ENCODE measurements at regions not wholly inside any gene's neighbourhood (a gene's known extent, or its start where the extent isn't known, plus 50 kb on each side); places are given as distances from the start of the nearest gene placed in this dataset.

- Mint-ChIP-seq H3K27me3 (ENCODE audit: low read depth) (no peaks in the 10 kb centered on the region), H3K9me3 (no peaks in the 10 kb centered on the region), H3K4me3 (peak overlapping the region in 1 of 3 experiments; percentile 16), H3K27ac (peak overlapping the region; percentile 82 to 88 (median 87)), H3K36me3 (ENCODE audit: low read depth) (no peaks in the 10 kb centered on the region), H3K4me1 (peaks cover 35% of the 10 kb centered on the region)
- TF ChIP-seq CTCF (IDR thresholded peaks at IDR 0.05; ENCODE audit: unreplicated experiment in 3 of 3), result no peak
Measured at GRCh38 chr13:73141292-73141771, 82.5 kb downstream of the KLF5 start.

- Mint-ChIP-seq H3K9me3 (no peaks in the 10 kb centered on the region), H3K4me1 (peaks cover 35% of the 10 kb centered on the region), H3K27ac (peak overlapping the region; percentile 82 to 88 (median 87)), H3K27me3 (ENCODE audit: low read depth) (no peaks in the 10 kb centered on the region), H3K4me3 (no peak overlapping the region), H3K36me3 (ENCODE audit: low read depth) (no peaks in the 10 kb centered on the region)
- no peak for TF ChIP-seq CTCF (IDR thresholded peaks at IDR 0.05; ENCODE audit: unreplicated experiment in 3 of 3)
Measured at GRCh38 chr13:73140801-73141200, 82.0 kb downstream of the KLF5 start.

GRCh38 chr13:73138638-73139491 is 80.1 kb downstream of the KLF5 start:
- no peaks in the 10 kb centered on the region for H3K27me3 Mint-ChIP-seq (ENCODE audit: low read depth)
- no peaks in the 10 kb centered on the region for H3K36me3 Mint-ChIP-seq (ENCODE audit: low read depth)
- H3K9me3 Mint-ChIP-seq, result peaks cover 3% of the 10 kb centered on the region
- H3K4me1 Mint-ChIP-seq, result peaks cover 30% of the 10 kb centered on the region
- no peak for TF ChIP-seq CTCF (IDR thresholded peaks at IDR 0.05; ENCODE audit: unreplicated experiment in 3 of 3)
- no peak overlapping the region for H3K4me3 Mint-ChIP-seq
- peak overlapping the region; percentile 1 to 87 (median 30) for H3K27ac Mint-ChIP-seq

- H3K4me1 Mint-ChIP-seq, result peaks cover 30% of the 10 kb centered on the region
- H3K4me3 Mint-ChIP-seq, result no peak overlapping the region
- H3K27ac Mint-ChIP-seq, result peak overlapping the region in 1 of 3 experiments; percentile 87
- H3K36me3 Mint-ChIP-seq (ENCODE audit: low read depth), result no peaks in the 10 kb centered on the region
- H3K9me3 Mint-ChIP-seq, result peaks cover 3% of the 10 kb centered on the region
- TF ChIP-seq CTCF (IDR thresholded peaks at IDR 0.05; ENCODE audit: unreplicated experiment in 3 of 3), result no peak
- H3K27me3 Mint-ChIP-seq (ENCODE audit: low read depth), result peaks cover 3% of the 10 kb centered on the region
Measured at GRCh38 chr13:73138276-73138637, 79.5 kb downstream of the KLF5 start.

- H3K36me3 Mint-ChIP-seq (ENCODE audit: low read depth), result no peaks in the 10 kb centered on the region
- no peak for TF ChIP-seq CTCF (IDR thresholded peaks at IDR 0.05; ENCODE audit: unreplicated experiment in 3 of 3)
- H3K4me3 Mint-ChIP-seq, result no peak overlapping the region
- H3K4me1 Mint-ChIP-seq, result peaks cover 17% of the 10 kb centered on the region
- no peak overlapping the region for H3K27ac Mint-ChIP-seq
- peaks cover 6% of the 10 kb centered on the region for H3K9me3 Mint-ChIP-seq
- H3K27me3 Mint-ChIP-seq (ENCODE audit: low read depth), result peaks cover 3% of the 10 kb centered on the region
Measured at GRCh38 chr13:73136776-73137175, 78.0 kb downstream of the KLF5 start.

- no peaks in the 10 kb centered on the region for H3K36me3 Mint-ChIP-seq (ENCODE audit: low read depth)
- TF ChIP-seq CTCF (IDR thresholded peaks at IDR 0.05; ENCODE audit: unreplicated experiment in 3 of 3), result no peak
Measured at GRCh38 chr13:73133531-73133930, 74.7 kb downstream of the KLF5 start.

More at GRCh38 chr13:73133531-73133930, 74.7 kb downstream of the KLF5 start:
- Mint-ChIP-seq H3K27ac (no peak overlapping the region), H3K27me3 (ENCODE audit: low read depth) (peaks cover 3% of the 10 kb centered on the region), H3K4me3 (no peak overlapping the region), H3K9me3 (peaks cover 6% of the 10 kb centered on the region), H3K4me1 (peaks cover 5% of the 10 kb centered on the region)

Measured in nephron (organoid).